ENCODE measurements at regions not wholly inside any gene's neighbourhood (a gene's known extent, or its start where the extent isn't known, plus 50 kb on each side); places are given as distances from the start of the nearest gene placed in this dataset.

GRCh38 chr4:171759274-171759673, 53.9 kb upstream of the GALNTL6 start:
- FAIRE-seq (no peak), DNase-seq (ENCODE audit: insufficient read length, low spot score) (no peak)
- TF ChIP-seq POLR2A (IDR thresholded peaks at IDR 0.05; ENCODE audit: low read depth, low read length) = no peak

GRCh38 chr4:171751538-171751937, 61.7 kb upstream of the GALNTL6 start:
- no peak for TF ChIP-seq POLR2A (IDR thresholded peaks at IDR 0.05; ENCODE audit: low read depth, low read length)
- FAIRE-seq (no peak), DNase-seq (ENCODE audit: insufficient read length, low spot score) (no peak)

- TF ChIP-seq POLR2A (IDR thresholded peaks at IDR 0.05; ENCODE audit: low read depth, low read length) = no peak
- no peak for DNase-seq (ENCODE audit: insufficient read length, low spot score)
- no peak for FAIRE-seq
Measured at GRCh38 chr4:171746418-171746817, 66.8 kb upstream of the GALNTL6 start.

- TF ChIP-seq POLR2A (IDR thresholded peaks at IDR 0.05; ENCODE audit: low read depth, low read length) = no peak
- FAIRE-seq (no peak), DNase-seq (ENCODE audit: insufficient read length, low spot score) (no peak)
Measured at GRCh38 chr4:171742436-171742835, 70.8 kb upstream of the GALNTL6 start.

GRCh38 chr4:171727185-171727584, 86.0 kb upstream of the GALNTL6 start:
- no peak for TF ChIP-seq POLR2A (IDR thresholded peaks at IDR 0.05; ENCODE audit: low read depth, low read length)
- no peak for FAIRE-seq
- no peak for DNase-seq (ENCODE audit: insufficient read length, low spot score)

DNA sequence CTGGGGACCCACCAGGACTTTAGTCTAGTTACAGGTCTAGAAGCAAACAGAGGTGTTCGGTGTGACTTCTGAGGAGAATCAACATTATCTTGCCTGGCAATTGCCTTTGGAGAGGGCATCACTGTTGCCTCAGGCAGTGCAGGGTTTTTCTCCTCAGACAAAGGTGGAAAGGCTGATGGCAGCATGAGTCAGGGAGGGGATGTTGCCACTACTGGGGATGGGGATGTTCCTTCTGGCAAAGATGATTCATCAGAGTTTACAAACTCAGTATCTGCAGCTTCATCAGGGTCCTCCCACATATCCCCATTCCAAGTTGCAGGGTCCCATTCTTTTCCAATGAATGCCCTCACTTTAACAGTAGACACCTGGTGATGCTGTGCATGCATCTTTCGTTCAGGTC, 91.3 kb upstream of the GALNTL6 start:
- DNase-seq (ENCODE audit: insufficient read length, low spot score) = no peak
- FAIRE-seq = no peak
- TF ChIP-seq POLR2A (IDR thresholded peaks at IDR 0.05; ENCODE audit: low read depth, low read length) = no peak

GRCh38 chr4:171719691-171720090, 93.5 kb upstream of the GALNTL6 start:
- FAIRE-seq (no peak), DNase-seq (ENCODE audit: insufficient read length, low spot score) (no peak)
- TF ChIP-seq POLR2A (IDR thresholded peaks at IDR 0.05; ENCODE audit: low read depth, low read length) = no peak

- no peak for DNase-seq (ENCODE audit: insufficient read length, low spot score)
- TF ChIP-seq POLR2A (IDR thresholded peaks at IDR 0.05; ENCODE audit: low read depth, low read length) = no peak
- FAIRE-seq = no peak
Measured at GRCh38 chr4:171718665-171719064, 94.5 kb upstream of the GALNTL6 start.

- no peak for TF ChIP-seq POLR2A (IDR thresholded peaks at IDR 0.05; ENCODE audit: low read depth, low read length)
- DNase-seq (ENCODE audit: insufficient read length, low spot score) = no peak
- FAIRE-seq = no peak
Measured at GRCh38 chr4:171718069-171718468, 95.1 kb upstream of the GALNTL6 start.

DNA sequence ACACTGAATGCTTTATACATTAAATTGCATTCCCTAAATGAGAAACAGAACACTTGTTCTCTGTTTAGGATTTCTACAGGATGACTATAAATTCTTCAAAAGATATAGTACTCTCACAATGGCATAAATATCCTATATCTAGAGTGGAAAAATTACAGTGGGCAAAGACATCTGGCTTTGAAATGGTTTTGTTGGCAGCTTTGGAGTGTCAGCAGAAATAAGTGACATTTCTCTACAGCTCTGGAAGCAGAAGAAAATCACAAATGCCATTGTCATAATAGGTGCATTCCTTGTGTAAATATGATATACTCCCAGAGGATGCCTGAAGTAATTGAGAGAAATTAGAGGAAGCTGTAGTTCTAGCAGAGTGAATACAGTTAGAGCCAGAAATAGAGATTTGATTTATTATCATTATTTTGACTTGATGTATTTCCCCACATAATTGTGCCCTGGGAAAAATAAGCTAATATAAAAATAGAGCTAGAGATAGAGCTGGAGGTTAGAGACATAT, 95.9 kb upstream of the GALNTL6 start:
- no peak for FAIRE-seq

GRCh38 chr4:171715973-171716372, 97.2 kb upstream of the GALNTL6 start:
- DNase-seq (ENCODE audit: insufficient read length, low spot score) (no peak), FAIRE-seq (no peak)
- TF ChIP-seq POLR2A (IDR thresholded peaks at IDR 0.05; ENCODE audit: low read depth, low read length) = no peak

More for the DNA sequence above, 95.9 kb upstream of the GALNTL6 start:
- no peak for TF ChIP-seq POLR2A (IDR thresholded peaks at IDR 0.05; ENCODE audit: low read depth, low read length)
- no peak for DNase-seq (ENCODE audit: insufficient read length, low spot score)

- DNase-seq (ENCODE audit: insufficient read length, low spot score) (no peak), FAIRE-seq (no peak)
- no peak for TF ChIP-seq POLR2A (IDR thresholded peaks at IDR 0.05; ENCODE audit: low read depth, low read length)
Measured at GRCh38 chr4:171714791-171715454, 98.3 kb upstream of the GALNTL6 start.

DNA sequence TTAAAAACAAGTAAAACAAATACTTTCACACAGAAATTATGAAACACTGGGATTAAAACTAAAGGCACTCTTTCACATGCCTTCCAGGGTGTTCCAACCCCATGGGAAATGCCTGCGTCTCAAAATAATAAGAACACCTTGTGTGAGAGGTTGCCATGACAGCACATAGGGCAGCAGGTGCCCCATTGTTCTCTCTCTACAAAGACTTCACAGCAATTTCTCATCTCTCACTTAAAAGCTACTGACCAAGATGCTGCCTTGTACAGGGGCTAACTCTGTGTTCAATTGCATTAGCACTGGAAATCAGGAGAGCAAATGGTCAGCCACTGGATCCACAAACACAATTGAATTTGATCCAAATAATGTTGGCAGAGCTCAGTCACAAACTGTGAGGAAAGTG, 102.5 kb upstream of the GALNTL6 start:
- DNase-seq (ENCODE audit: insufficient read length, low spot score) (no peak), FAIRE-seq (no peak)
- no peak for TF ChIP-seq POLR2A (IDR thresholded peaks at IDR 0.05; ENCODE audit: low read depth, low read length)

DNA sequence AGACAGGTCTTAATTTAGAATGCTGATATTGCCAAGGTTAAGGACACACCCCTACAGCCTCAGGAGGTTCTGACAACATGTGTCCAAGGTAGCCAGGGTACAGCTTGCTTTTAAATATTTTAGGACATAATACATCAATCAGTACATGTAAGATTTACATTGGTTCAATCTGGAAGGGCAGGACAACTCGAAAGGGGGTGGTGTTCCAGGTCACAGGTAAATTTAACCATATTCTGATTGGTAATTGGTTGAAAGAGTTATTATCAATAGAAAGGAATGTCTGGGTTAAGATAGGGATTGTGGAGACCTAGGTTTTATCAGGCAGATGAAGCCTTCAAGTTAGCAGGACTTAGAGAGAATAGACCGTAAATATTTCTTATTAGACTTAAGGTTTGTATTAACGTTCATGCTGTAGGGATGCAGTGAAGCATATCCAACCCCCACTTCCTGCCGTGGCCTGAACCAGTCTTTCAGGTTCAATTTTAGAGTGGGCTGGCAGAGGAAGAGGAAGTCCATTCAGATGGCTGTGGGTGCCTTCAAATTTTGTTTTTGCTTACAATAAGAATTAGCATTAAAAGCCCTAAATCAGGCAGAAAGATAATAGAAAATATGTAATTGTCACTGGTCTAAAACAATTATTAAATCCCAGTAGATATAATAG, 136.5 kb upstream of the GALNTL6 start:
- DNase-seq (ENCODE audit: insufficient read length, low spot score) (no peak), FAIRE-seq (no peak)
- no peak for TF ChIP-seq POLR2A (IDR thresholded peaks at IDR 0.05; ENCODE audit: low read depth, low read length)

GRCh38 chr4:171674781-171675180, 138.4 kb upstream of the GALNTL6 start:
- TF ChIP-seq POLR2A (IDR thresholded peaks at IDR 0.05; ENCODE audit: low read depth, low read length) = no peak
- DNase-seq (ENCODE audit: insufficient read length, low spot score) (no peak), FAIRE-seq (no peak)
